ENCODE measurements at regions not wholly inside any gene's neighbourhood (a gene's known extent, or its start where the extent isn't known, plus 50 kb on each side); places are given as distances from the start of the nearest gene placed in this dataset.
A peak's percentile ranks its signal among the peaks of the same experiment; 100 is the strongest.

DNA sequence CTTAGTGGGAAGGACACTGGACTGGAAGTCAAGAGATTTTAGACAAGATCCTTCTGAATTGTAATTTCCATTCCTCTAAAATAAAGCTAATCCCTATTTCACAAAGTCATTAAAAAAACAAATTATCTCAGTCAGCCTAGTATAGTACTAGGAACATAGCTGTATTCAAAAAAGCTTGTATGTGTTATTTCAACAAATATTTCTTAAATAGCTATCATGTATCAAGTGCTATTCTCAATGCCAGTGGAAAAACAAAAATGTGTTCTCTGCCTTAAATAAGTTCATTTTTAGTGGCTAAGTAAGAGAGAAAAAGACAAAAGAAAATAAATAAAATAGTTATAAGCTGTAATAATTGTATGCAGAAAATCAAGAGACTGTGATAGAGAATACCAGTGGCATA lies 541.8 kb upstream of the CDH2 start:
- no peak for DNase-seq (ENCODE audit: low read depth)
- TF ChIP-seq, protein P1, sequence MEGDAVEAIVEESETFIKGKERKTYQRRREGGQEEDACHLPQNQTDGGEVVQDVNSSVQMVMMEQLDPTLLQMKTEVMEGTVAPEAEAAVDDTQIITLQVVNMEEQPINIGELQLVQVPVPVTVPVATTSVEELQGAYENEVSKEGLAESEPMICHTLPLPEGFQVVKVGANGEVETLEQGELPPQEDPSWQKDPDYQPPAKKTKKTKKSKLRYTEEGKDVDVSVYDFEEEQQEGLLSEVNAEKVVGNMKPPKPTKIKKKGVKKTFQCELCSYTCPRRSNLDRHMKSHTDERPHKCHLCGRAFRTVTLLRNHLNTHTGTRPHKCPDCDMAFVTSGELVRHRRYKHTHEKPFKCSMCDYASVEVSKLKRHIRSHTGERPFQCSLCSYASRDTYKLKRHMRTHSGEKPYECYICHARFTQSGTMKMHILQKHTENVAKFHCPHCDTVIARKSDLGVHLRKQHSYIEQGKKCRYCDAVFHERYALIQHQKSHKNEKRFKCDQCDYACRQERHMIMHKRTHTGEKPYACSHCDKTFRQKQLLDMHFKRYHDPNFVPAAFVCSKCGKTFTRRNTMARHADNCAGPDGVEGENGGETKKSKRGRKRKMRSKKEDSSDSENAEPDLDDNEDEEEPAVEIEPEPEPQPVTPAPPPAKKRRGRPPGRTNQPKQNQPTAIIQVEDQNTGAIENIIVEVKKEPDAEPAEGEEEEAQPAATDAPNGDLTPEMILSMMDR (IDR thresholded peaks at IDR 0.05; ENCODE audit: control insufficient read depth, insufficient read depth, low read depth, low read length, missing control alignments): no peak
- H3K4me3 ChIP-seq (ENCODE audit: control insufficient read depth, low read depth, low read length): no peak overlapping the region

DNA sequence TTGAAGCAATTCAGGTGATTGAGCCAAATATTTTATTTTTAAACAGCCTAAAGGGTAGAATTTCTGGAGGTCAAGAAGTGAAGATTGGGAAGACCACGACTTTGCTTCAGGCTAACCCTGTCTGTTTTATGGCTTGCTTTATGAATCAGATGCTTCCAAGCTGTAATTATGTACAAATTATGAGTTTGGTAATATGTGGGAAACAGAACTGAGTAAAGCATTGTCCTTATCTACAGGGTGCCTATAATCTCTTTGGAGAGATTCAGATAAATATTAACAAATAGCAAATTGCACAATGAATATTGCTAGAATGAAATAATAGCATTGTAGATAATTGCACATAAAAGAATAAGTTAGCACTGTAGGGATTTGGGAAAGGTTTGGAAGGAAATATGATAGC lies 539.4 kb upstream of the CDH2 start:
- no peak overlapping the region for H3K4me3 ChIP-seq (ENCODE audit: control insufficient read depth, low read depth, low read length)
- DNase-seq (ENCODE audit: low read depth): peak; percentile 70
- TF ChIP-seq, protein P1 (IDR thresholded peaks at IDR 0.05; ENCODE audit: control insufficient read depth, insufficient read depth, low read depth, low read length, missing control alignments): no peak

DNA sequence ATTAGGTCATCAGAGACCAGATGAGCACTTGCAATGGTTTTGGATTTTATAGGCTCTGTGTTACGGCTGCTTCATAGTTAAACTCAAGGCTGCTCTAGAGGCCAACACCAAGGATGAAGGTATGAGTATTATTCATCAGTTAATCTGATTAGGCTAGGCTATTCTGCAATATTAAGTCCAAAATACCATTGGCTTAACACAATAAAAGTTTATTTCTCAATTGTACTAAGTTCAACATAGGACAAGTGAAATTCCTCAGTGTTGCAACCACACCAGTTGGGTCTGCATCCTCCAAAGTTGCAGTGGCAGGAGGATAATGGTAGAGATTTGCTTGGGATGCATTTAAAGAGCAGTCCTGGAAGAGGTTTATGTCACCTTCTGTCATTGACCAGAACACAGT lies 538.3 kb upstream of the CDH2 start:
- DNase-seq (ENCODE audit: low read depth): peak; percentile 62
- TF ChIP-seq, protein P1 (IDR thresholded peaks at IDR 0.05; ENCODE audit: control insufficient read depth, insufficient read depth, low read depth, low read length, missing control alignments): no peak
- no peak overlapping the region for H3K4me3 ChIP-seq (ENCODE audit: control insufficient read depth, low read depth, low read length)

GRCh38 chr18:28714498-28714897 lies 537.6 kb upstream of the CDH2 start:
- TF ChIP-seq, protein P1 (IDR thresholded peaks at IDR 0.05; ENCODE audit: control insufficient read depth, insufficient read depth, low read depth, low read length, missing control alignments): no peak
- H3K4me3 ChIP-seq (ENCODE audit: control insufficient read depth, low read depth, low read length): no peak overlapping the region
- DNase-seq (ENCODE audit: low read depth): no peak

- no peak overlapping the region for H3K4me3 ChIP-seq (ENCODE audit: control insufficient read depth, low read depth, low read length)
- DNase-seq (ENCODE audit: low read depth): no peak
- TF ChIP-seq, protein P1 (IDR thresholded peaks at IDR 0.05; ENCODE audit: control insufficient read depth, insufficient read depth, low read depth, low read length, missing control alignments): no peak
Observed at GRCh38 chr18:28712796-28713425, 536.0 kb upstream of the CDH2 start.

GRCh38 chr18:28712172-28712571 lies 535.2 kb upstream of the CDH2 start:
- DNase-seq (ENCODE audit: low read depth): no peak
- TF ChIP-seq, protein P1 (IDR thresholded peaks at IDR 0.05; ENCODE audit: control insufficient read depth, insufficient read depth, low read depth, low read length, missing control alignments): no peak
- H3K4me3 ChIP-seq (ENCODE audit: control insufficient read depth, low read depth, low read length): no peak overlapping the region
